ENCODE measurements at regions not wholly inside any gene's neighbourhood (a gene's known extent, or its start where the extent isn't known, plus 50 kb on each side); places are given as distances from the start of the nearest gene placed in this dataset.

- Mint-ChIP-seq H3K4me1 (ENCODE audit: insufficient read depth, unreplicated experiment) (no peaks in the 10 kb centered on the region), H3K27me3 (ENCODE audit: insufficient read depth, unreplicated experiment) (peaks cover 70% of the 10 kb centered on the region), H3K9me3 (ENCODE audit: unreplicated experiment) (no peaks in the 10 kb centered on the region), H3K27ac (ENCODE audit: low read depth, unreplicated experiment) (no peak overlapping the region), H3K4me3 (ENCODE audit: unreplicated experiment) (no peak overlapping the region), H3K36me3 (ENCODE audit: insufficient read depth, unreplicated experiment) (no peaks in the 10 kb centered on the region)
- intact Hi-C loops (cut with micrococcal nuclease): no loop called here
- no peak for TF ChIP-seq CTCF (IDR thresholded peaks at IDR 0.05; ENCODE audit: unreplicated experiment)
- DNase-seq (ENCODE audit: unreplicated experiment): no peak
- CTCF ChIA-PET: interaction anchor here (0.6 to 11.8 kb wide), 2 partner anchors 308 to 858 kb away, joined by 3 to 531 read pairs; no protein-coding TSS in a partner anchor
- POLR2A ChIA-PET: no interaction called here
- no TSS peak for BruUV-seq (replicated peaks)
Measured at GRCh38 chr5:152136321-152136720, 211.7 kb upstream of the GLRA1 start.

- Mint-ChIP-seq H3K4me3 (ENCODE audit: unreplicated experiment) (no peak overlapping the region), H3K27me3 (ENCODE audit: insufficient read depth, unreplicated experiment) (peaks cover 70% of the 10 kb centered on the region), H3K36me3 (ENCODE audit: insufficient read depth, unreplicated experiment) (no peaks in the 10 kb centered on the region), H3K4me1 (ENCODE audit: insufficient read depth, unreplicated experiment) (no peaks in the 10 kb centered on the region), H3K9me3 (ENCODE audit: unreplicated experiment) (no peaks in the 10 kb centered on the region), H3K27ac (ENCODE audit: low read depth, unreplicated experiment) (no peak overlapping the region)
- ChIA-PET POLR2A (no interaction called here), CTCF (interaction anchor here (0.6 kb wide), 1 partner anchor 857 kb away, joined by 3 read pairs; no protein-coding TSS in a partner anchor)
- intact Hi-C loops (cut with micrococcal nuclease): no loop called here
- BruUV-seq (replicated peaks): no TSS peak
- TF ChIP-seq CTCF (IDR thresholded peaks at IDR 0.05; ENCODE audit: unreplicated experiment): no peak
- DNase-seq (ENCODE audit: unreplicated experiment): no peak
Measured at GRCh38 chr5:152135827-152136226, 211.2 kb upstream of the GLRA1 start.

- Mint-ChIP-seq H3K9me3 (ENCODE audit: unreplicated experiment) (no peaks in the 10 kb centered on the region), H3K27me3 (ENCODE audit: insufficient read depth, unreplicated experiment) (peaks cover 14% of the 10 kb centered on the region), H3K4me3 (ENCODE audit: unreplicated experiment) (no peak overlapping the region), H3K36me3 (ENCODE audit: insufficient read depth, unreplicated experiment) (no peaks in the 10 kb centered on the region), H3K4me1 (ENCODE audit: insufficient read depth, unreplicated experiment) (no peaks in the 10 kb centered on the region), H3K27ac (ENCODE audit: low read depth, unreplicated experiment) (no peak overlapping the region)
- ChIA-PET POLR2A (no interaction called here), CTCF (interaction anchor here (3.2 kb wide), 1 partner anchor 17 kb away, joined by 31 read pairs; no protein-coding TSS in a partner anchor)
- no TSS peak for BruUV-seq (replicated peaks)
- intact Hi-C loops (cut with micrococcal nuclease): no loop called here
- TF ChIP-seq CTCF (IDR thresholded peaks at IDR 0.05; ENCODE audit: unreplicated experiment): no peak
- no peak for DNase-seq (ENCODE audit: unreplicated experiment)
Measured at GRCh38 chr5:152125661-152126205, 201.1 kb upstream of the GLRA1 start.

GRCh38 chr5:152124409-152125041 is 199.9 kb upstream of the GLRA1 start:
- Mint-ChIP-seq H3K4me3 (ENCODE audit: unreplicated experiment) (no peak overlapping the region), H3K36me3 (ENCODE audit: insufficient read depth, unreplicated experiment) (no peaks in the 10 kb centered on the region), H3K27me3 (ENCODE audit: insufficient read depth, unreplicated experiment) (peaks cover 26% of the 10 kb centered on the region), H3K4me1 (ENCODE audit: insufficient read depth, unreplicated experiment) (no peaks in the 10 kb centered on the region), H3K27ac (ENCODE audit: low read depth, unreplicated experiment) (no peak overlapping the region), H3K9me3 (ENCODE audit: unreplicated experiment) (no peaks in the 10 kb centered on the region)
- no TSS peak for BruUV-seq (replicated peaks)
- CTCF ChIA-PET: interaction anchor here (0.6 to 3.2 kb wide), 5 partner anchors 18 to 299 kb away, joined by 3 to 31 read pairs (median 5); no protein-coding TSS in a partner anchor
- intact Hi-C loops (cut with micrococcal nuclease): no loop called here
- POLR2A ChIA-PET: interaction anchor here (0.6 kb wide), 1 partner anchor 310 kb away, joined by 4 read pairs; no protein-coding TSS in a partner anchor
- DNase-seq (ENCODE audit: unreplicated experiment): no peak
- TF ChIP-seq CTCF (IDR thresholded peaks at IDR 0.05; ENCODE audit: unreplicated experiment): no peak

Data from MCF 10A (cell line).